Smooth muscle cell (in vitro differentiated cells): ENCODE measurements at regions not wholly inside any gene's neighbourhood (a gene's known extent, or its start where the extent isn't known, plus 50 kb on each side); places are given as distances from the start of the nearest gene placed in this dataset.

Experiments used
- DNase-seq: peaks from one replicate; lab custom pipeline; 2025; ENCODE audit not compliant: unreplicated experiment; lab: John Stamatoyannopoulos, UW
- H2AFZ ChIP-seq: fragments of 200-600 bp; sonication (generic); 2 replicates; pipeline ENCODE4 v1.6.0; 2016; ENCODE audit warnings: antibody characterized with exemption, low read depth, mild to moderate bottlenecking
- H3F3A ChIP-seq: fragments of 200-600 bp; sonication (generic); 2 replicates; pipeline ENCODE4 v1.6.0; 2017; ENCODE audit warnings: antibody characterized with exemption, low read depth
- H3K27ac ChIP-seq: fragments of 200-600 bp; sonication (generic); 2 replicates; pipeline ENCODE4 v1.5.1; 2016; ENCODE audit warnings: low read depth, mild to moderate bottlenecking
- H3K27me3 ChIP-seq: fragments of 200-600 bp; sonication (generic); 2 replicates; pipeline ENCODE4 v1.6.1; 2016; ENCODE audit warnings: low read depth, mild to moderate bottlenecking
- H3K36me3 ChIP-seq: fragments of 200-600 bp; sonication (generic); 2 replicates; pipeline ENCODE4 v1.5.1; 2016; ENCODE audit warnings: low read depth
- H3K4me1 ChIP-seq: fragments of 200-600 bp; sonication (generic); 2 replicates; pipeline ENCODE4 v1.5.1; 2016; ENCODE audit warnings: low read depth
- H3K4me2 ChIP-seq: fragments of 200-600 bp; sonication (generic); 2 replicates; pipeline ENCODE4 v1.6.0; 2016; ENCODE audit warnings: mild to moderate bottlenecking
- H3K4me3 ChIP-seq: fragments of 200-600 bp; sonication (generic); 2 replicates; pipeline ENCODE4 v1.5.1; 2016; ENCODE audit warnings: mild to moderate bottlenecking
- H3K79me2 ChIP-seq: fragments of 200-600 bp; sonication (generic); 2 replicates; pipeline ENCODE4 v1.6.0; 2016; ENCODE audit warnings: low read depth, mild to moderate bottlenecking
- H3K9ac ChIP-seq: fragments of 200-600 bp; sonication (generic); 2 replicates; pipeline ENCODE4 v1.6.0; 2016; ENCODE audit warnings: low read depth
- H3K9me3 ChIP-seq: fragments of 200-600 bp; sonication (generic); replicated peaks from 2 replicates; pipeline ENCODE4 v1.5.1; 2016; ENCODE audit warnings: low read depth
- H4K20me1 ChIP-seq: fragments of 200-600 bp; sonication (generic); 2 replicates; pipeline ENCODE4 v1.6.0; 2016; ENCODE audit warnings: low read depth
- WGBS: methylation state at CpG from one replicate; pipeline ENCODE4 v1.1.7; 2016; ENCODE audit warnings: low lambda C conversion rate; 5-methylcytosine and 5-hydroxymethylcytosine counted together
- TF ChIP-seq, protein P1 (sequence below): fragments of 200-600 bp; sonication (generic); IDR thresholded peaks from 2 replicates; pipeline ENCODE4 v1.5.1; 2017; ENCODE audit warnings: borderline replicate concordance, mild to moderate bottlenecking, antibody characterized with exemption; ENCODE audit not compliant: insufficient read depth, poor library complexity, severe bottlenecking

DNA sequence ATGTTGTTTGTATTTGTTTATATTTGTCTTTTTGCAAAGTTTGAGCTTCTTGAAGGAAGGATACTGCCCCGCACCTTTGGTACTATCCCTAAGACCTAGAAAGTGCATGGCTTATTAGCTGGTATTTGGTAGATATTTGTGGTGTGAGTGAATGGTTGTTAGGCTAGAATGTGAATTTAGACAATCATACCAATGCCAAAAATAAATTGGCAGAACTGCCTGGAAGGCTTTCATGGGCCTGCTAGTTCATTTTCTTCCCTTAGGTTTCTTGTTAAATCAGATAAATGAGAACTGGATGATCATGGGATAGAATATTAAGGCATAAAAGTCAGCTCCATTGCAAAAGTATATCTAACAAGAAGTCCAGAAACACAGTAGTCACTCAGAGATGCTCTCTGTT is 147.5 kb upstream of the TSLP start:
- no peaks in the 10 kb centered on the region for H3K79me2 ChIP-seq
- H3K9me3 ChIP-seq, result no peaks in the 10 kb centered on the region
- DNase-seq, result no peak
- TF ChIP-seq, protein P1, sequence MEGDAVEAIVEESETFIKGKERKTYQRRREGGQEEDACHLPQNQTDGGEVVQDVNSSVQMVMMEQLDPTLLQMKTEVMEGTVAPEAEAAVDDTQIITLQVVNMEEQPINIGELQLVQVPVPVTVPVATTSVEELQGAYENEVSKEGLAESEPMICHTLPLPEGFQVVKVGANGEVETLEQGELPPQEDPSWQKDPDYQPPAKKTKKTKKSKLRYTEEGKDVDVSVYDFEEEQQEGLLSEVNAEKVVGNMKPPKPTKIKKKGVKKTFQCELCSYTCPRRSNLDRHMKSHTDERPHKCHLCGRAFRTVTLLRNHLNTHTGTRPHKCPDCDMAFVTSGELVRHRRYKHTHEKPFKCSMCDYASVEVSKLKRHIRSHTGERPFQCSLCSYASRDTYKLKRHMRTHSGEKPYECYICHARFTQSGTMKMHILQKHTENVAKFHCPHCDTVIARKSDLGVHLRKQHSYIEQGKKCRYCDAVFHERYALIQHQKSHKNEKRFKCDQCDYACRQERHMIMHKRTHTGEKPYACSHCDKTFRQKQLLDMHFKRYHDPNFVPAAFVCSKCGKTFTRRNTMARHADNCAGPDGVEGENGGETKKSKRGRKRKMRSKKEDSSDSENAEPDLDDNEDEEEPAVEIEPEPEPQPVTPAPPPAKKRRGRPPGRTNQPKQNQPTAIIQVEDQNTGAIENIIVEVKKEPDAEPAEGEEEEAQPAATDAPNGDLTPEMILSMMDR, result no peak
- no peak overlapping the region for H3K4me2 ChIP-seq
- H3K9ac ChIP-seq, result no peak overlapping the region
- H3K36me3 ChIP-seq, result no peaks in the 10 kb centered on the region
- H3F3A ChIP-seq, result peaks cover 5% of the 10 kb centered on the region
- H4K20me1 ChIP-seq, result no peaks in the 10 kb centered on the region
- no peak overlapping the region for H3K4me3 ChIP-seq
- H2AFZ ChIP-seq, result no peak overlapping the region
- WGBS, result 95% methylated on average over 1 of the region's 1 CpG
- H3K27me3 ChIP-seq, result no peaks in the 10 kb centered on the region
- no peaks in the 10 kb centered on the region for H3K4me1 ChIP-seq
- no peak overlapping the region for H3K27ac ChIP-seq

DNA sequence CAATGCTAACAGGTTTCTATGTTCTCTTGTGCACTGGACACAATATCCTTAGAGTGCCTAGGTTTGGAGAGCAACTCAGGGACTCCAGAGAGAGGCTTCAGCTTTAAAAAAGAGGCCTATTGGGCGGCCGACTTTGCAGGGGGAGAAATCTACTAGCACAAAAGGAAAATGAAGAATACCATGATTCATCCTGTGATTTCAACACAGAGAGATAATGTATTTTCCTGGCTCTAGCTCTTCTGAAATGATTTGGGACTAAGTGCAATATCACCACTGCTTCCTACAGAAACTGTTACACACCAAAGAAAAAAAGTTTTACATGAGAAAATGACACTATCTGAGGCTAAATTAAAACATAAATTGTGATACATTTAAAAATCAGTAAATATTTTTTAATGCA is 146.1 kb upstream of the TSLP start:
- TF ChIP-seq, protein P1, result no peak
- 47% methylated on average over 2 of the region's 2 CpGs for WGBS
- Histone ChIP-seq H4K20me1 (no peaks in the 10 kb centered on the region), H3K4me3 (no peak overlapping the region), H3F3A (peaks cover 5% of the 10 kb centered on the region), H3K36me3 (no peaks in the 10 kb centered on the region), H3K4me1 (no peaks in the 10 kb centered on the region), H3K27me3 (no peaks in the 10 kb centered on the region), H3K9me3 (no peaks in the 10 kb centered on the region), H3K4me2 (peak overlapping the region; percentile 45), H3K9ac (no peak overlapping the region), H3K79me2 (no peaks in the 10 kb centered on the region), H2AFZ (no peak overlapping the region), H3K27ac (peak overlapping the region; percentile 20)
- no peak for DNase-seq

DNA sequence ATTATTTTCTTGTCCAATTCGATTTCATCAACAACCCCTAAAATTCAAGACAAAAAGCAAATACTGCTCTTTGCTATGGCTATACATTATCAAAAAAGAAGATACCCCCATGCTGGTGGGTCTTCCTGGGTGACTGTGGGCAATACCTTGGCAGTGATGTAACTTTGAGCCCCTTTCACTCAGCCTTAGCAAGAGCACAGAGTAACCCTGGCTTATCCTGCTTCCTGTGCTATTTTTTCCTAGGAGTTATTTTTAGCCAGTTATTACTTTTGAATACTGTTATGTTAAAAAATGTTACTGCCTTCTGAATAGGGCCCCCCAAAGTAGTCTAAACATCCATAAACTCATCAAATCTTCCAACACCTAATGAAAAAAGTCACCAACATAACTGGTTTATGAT is 145.6 kb upstream of the TSLP start:
- H3K4me1 ChIP-seq, result no peaks in the 10 kb centered on the region
- no peak overlapping the region for H3K4me3 ChIP-seq
- H3K27me3 ChIP-seq, result no peaks in the 10 kb centered on the region
- 88% methylated on average over 1 of the region's 1 CpG for WGBS
- TF ChIP-seq, protein P1, result no peak
- H3K4me2 ChIP-seq, result peak overlapping the region; percentile 45
- peaks cover 5% of the 10 kb centered on the region for H3F3A ChIP-seq
- no peak overlapping the region for H3K9ac ChIP-seq
- H3K36me3 ChIP-seq, result no peaks in the 10 kb centered on the region
- peak overlapping the region; percentile 20 for H3K27ac ChIP-seq
- H3K9me3 ChIP-seq, result no peaks in the 10 kb centered on the region
- DNase-seq, result no peak
- H2AFZ ChIP-seq, result no peak overlapping the region
- H3K79me2 ChIP-seq, result no peaks in the 10 kb centered on the region
- H4K20me1 ChIP-seq, result no peaks in the 10 kb centered on the region

DNA sequence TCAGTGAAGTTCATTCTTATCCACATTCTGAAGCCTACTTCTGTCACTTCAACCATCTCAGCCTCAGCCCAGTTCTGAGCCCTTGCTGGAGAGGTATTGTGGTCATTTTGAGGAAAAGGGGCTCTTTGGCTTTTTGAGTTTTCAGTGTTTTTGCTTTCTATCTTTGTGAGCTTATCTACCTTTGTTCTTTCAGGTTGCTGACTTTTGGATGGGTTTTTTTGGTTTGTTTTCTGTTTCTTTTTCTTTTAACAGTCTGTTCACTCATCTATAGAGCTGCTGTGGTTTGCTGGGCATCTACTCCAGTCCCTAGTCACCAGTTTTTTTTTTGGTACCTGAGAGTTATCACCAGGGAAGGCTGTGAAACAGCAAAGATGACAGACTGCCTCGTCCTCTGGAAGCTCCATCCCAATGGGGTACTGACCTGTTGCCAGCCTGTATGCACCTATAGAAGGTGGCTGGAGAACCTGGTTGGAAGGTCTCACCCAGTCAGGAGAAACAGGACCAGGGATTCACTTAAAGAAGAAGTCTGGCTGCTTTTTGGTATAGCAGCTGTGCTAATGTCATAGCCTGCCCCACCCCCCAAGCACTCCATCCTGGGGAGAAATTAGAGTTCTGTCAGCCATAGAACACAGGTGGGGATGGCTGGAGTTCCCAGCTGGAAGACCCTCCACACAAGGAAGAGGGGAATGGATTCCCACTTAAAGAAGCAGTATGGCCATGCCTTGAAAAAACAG is 138.6 kb upstream of the TSLP start:
- TF ChIP-seq, protein P1, result no peak
- WGBS, result 81% methylated on average over 1 of the region's 1 CpG
- H4K20me1 ChIP-seq, result no peaks in the 10 kb centered on the region
- no peak overlapping the region for H2AFZ ChIP-seq
- no peaks in the 10 kb centered on the region for H3K4me1 ChIP-seq
- no peak for DNase-seq
- no peaks in the 10 kb centered on the region for H3K36me3 ChIP-seq
- H3K4me2 ChIP-seq, result no peak overlapping the region
- no peaks in the 10 kb centered on the region for H3K27me3 ChIP-seq
- no peaks in the 10 kb centered on the region for H3F3A ChIP-seq
- no peak overlapping the region for H3K4me3 ChIP-seq
- H3K79me2 ChIP-seq, result no peaks in the 10 kb centered on the region
- H3K9ac ChIP-seq, result no peak overlapping the region
- H3K9me3 ChIP-seq, result no peaks in the 10 kb centered on the region
- no peak overlapping the region for H3K27ac ChIP-seq
